OCI-LY3 (cell line): ENCODE measurements at regions not wholly inside any gene's neighbourhood (a gene's known extent, or its start where the extent isn't known, plus 50 kb on each side); places are given as distances from the start of the nearest gene placed in this dataset.

Source experiments
- EZH2phosphoT487 ChIP-seq: fragments of 200-600 bp; shearing (Covaris generic); IDR thresholded peaks from 2 replicates; pipeline ENCODE4 v1.6.1; 2018; ENCODE audit warnings: antibody characterized with exemption, mixed run types, low read depth
- TF ChIP-seq, protein P1 (sequence below): fragments of 200-600, 300-600 bp; sonication (generic); IDR thresholded peaks from 2 replicates; pipeline ENCODE4 v1.5.1; 2014; ENCODE audit warnings: antibody characterized with exemption, low read length, low read depth

DNA sequence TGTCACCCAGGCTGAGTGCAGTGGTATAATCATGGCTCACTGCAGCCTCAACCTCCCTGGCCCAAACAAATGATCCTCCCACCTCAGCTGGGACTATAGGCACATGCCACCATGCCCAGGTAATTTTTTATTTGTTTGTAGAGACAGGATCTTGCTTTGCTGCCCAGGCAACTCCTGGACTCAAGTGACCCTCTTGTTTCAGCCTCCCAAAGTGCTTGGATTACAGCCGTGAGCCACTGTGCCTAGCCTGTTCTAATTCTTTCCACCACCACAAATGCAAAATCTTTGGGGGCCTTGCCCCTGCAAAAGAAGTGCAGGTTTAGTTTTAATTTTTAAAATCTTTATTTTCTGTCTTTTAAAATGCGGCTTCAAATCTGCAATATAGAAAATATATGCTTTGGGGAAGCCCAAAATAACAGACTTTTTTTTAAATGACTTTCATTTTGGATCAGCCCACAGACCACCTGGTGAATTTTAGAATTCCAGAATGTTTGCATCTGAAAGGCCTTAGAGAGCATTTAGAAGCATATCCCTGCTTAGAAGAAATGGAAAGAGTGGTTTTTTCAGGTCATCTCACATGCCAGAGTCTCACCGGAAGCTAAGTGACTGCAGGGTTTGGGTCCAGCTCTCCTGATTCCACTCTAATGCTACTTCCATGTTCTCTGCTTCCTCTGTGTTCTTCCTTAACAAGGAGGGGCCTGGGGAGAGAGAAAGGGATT, 111.4 kb upstream of the FER start:
- TF ChIP-seq, protein P1, sequence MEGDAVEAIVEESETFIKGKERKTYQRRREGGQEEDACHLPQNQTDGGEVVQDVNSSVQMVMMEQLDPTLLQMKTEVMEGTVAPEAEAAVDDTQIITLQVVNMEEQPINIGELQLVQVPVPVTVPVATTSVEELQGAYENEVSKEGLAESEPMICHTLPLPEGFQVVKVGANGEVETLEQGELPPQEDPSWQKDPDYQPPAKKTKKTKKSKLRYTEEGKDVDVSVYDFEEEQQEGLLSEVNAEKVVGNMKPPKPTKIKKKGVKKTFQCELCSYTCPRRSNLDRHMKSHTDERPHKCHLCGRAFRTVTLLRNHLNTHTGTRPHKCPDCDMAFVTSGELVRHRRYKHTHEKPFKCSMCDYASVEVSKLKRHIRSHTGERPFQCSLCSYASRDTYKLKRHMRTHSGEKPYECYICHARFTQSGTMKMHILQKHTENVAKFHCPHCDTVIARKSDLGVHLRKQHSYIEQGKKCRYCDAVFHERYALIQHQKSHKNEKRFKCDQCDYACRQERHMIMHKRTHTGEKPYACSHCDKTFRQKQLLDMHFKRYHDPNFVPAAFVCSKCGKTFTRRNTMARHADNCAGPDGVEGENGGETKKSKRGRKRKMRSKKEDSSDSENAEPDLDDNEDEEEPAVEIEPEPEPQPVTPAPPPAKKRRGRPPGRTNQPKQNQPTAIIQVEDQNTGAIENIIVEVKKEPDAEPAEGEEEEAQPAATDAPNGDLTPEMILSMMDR, result no peak
- TF ChIP-seq EZH2phosphoT487, result no peak
